Hepatocyte (in vitro differentiated cells): ENCODE measurements at regions not wholly inside any gene's neighbourhood (a gene's known extent, or its start where the extent isn't known, plus 50 kb on each side); places are given as distances from the start of the nearest gene placed in this dataset.

Experiments
- DNase-seq: peaks from one replicate; pipeline ENCODE4 v3.0.0-alpha.2; 2016; ENCODE audit warnings: low spot score
- H2AFZ ChIP-seq: fragments of 200-600 bp; sonication (generic); 2 replicates; pipeline ENCODE4 v1.6.0; 2016; ENCODE audit warnings: antibody characterized with exemption, mild to moderate bottlenecking
- H3K27ac ChIP-seq: fragments of 200-600 bp; sonication (generic); 2 replicates; pipeline ENCODE4 v1.5.1; 2016; ENCODE audit warnings: mild to moderate bottlenecking
- H3K27me3 ChIP-seq: fragments of 200-600 bp; sonication (generic); 2 replicates; pipeline ENCODE4 v1.6.1; 2016
- H3K36me3 ChIP-seq: fragments of 200-600 bp; sonication (generic); replicated peaks from 2 replicates; pipeline ENCODE4 v1.5.1; 2016; ENCODE audit warnings: low read depth; ENCODE audit not compliant: insufficient read depth
- H3K4me1 ChIP-seq: fragments of 200-600 bp; sonication (generic); 2 replicates; pipeline ENCODE4 v1.5.1; 2016; ENCODE audit warnings: mild to moderate bottlenecking, moderate library complexity; ENCODE audit not compliant: insufficient read depth
- H3K4me2 ChIP-seq: fragments of 200-600 bp; sonication (generic); 2 replicates; pipeline ENCODE4 v1.6.0; 2016
- H3K4me3 ChIP-seq: fragments of 200-600 bp; sonication (generic); 2 replicates; pipeline ENCODE4 v1.5.1; 2016; ENCODE audit warnings: mild to moderate bottlenecking
- H3K79me2 ChIP-seq: fragments of 200-600 bp; sonication (generic); 2 replicates; pipeline ENCODE4 v1.6.0; 2017; ENCODE audit warnings: mild to moderate bottlenecking
- H3K9me2 ChIP-seq: fragments of 200-600 bp; sonication (generic); replicated peaks from 2 replicates; pipeline ENCODE4 v1.6.0; 2017; ENCODE audit warnings: mild to moderate bottlenecking; ENCODE audit not compliant: insufficient read depth
- H3K9me3 ChIP-seq: fragments of 200-600 bp; sonication (generic); 2 replicates; pipeline ENCODE4 v1.5.1; 2016; ENCODE audit warnings: low read depth, mild to moderate bottlenecking
- H4K20me1 ChIP-seq: fragments of 200-600 bp; sonication (generic); 2 replicates; pipeline ENCODE4 v1.6.0; 2016; ENCODE audit warnings: mild to moderate bottlenecking; ENCODE audit not compliant: insufficient read depth, poor library complexity, severe bottlenecking
- EZH2 ChIP-seq: fragments of 200-600 bp; sonication (generic); IDR thresholded peaks from 2 replicates; pipeline ENCODE4 v1.6.1; 2016; ENCODE audit warnings: antibody characterized with exemption, mild to moderate bottlenecking, borderline replicate concordance
- EZH2phosphoT487 ChIP-seq: fragments of 200-600 bp; sonication (generic); IDR thresholded peaks from one replicate; pipeline ENCODE4 v1.6.1; 2018; ENCODE audit warnings: antibody characterized with exemption, mild to moderate bottlenecking, low read depth, moderate library complexity; ENCODE audit not compliant: unreplicated experiment, severe bottlenecking
- WGBS: methylation state at CpG from one replicate; pipeline ENCODE4 v1.1.6; 2016; ENCODE audit warnings: low lambda C conversion rate; ENCODE audit errors: missing lambda C conversion rate; 5-methylcytosine and 5-hydroxymethylcytosine counted together
- TF ChIP-seq, protein P1 (sequence below): fragments of 200-600 bp; sonication (generic); IDR thresholded peaks from 2 replicates; pipeline ENCODE4 v1.5.1; 2016; ENCODE audit warnings: antibody characterized with exemption, mild to moderate bottlenecking; ENCODE audit not compliant: poor library complexity

- Histone ChIP-seq H3K27me3 (no peaks in the 10 kb centered on the region), H3K9me2 (no peaks in the 10 kb centered on the region), H3K79me2 (no peaks in the 10 kb centered on the region), H3K4me1 (no peaks in the 10 kb centered on the region), H2AFZ (no peak overlapping the region), H4K20me1 (no peaks in the 10 kb centered on the region), H3K4me2 (no peak overlapping the region), H3K9me3 (no peaks in the 10 kb centered on the region), H3K36me3 (no peaks in the 10 kb centered on the region), H3K27ac (no peak overlapping the region), H3K4me3 (no peak overlapping the region)
- DNase-seq, result no peak
- TF ChIP-seq, protein P1, sequence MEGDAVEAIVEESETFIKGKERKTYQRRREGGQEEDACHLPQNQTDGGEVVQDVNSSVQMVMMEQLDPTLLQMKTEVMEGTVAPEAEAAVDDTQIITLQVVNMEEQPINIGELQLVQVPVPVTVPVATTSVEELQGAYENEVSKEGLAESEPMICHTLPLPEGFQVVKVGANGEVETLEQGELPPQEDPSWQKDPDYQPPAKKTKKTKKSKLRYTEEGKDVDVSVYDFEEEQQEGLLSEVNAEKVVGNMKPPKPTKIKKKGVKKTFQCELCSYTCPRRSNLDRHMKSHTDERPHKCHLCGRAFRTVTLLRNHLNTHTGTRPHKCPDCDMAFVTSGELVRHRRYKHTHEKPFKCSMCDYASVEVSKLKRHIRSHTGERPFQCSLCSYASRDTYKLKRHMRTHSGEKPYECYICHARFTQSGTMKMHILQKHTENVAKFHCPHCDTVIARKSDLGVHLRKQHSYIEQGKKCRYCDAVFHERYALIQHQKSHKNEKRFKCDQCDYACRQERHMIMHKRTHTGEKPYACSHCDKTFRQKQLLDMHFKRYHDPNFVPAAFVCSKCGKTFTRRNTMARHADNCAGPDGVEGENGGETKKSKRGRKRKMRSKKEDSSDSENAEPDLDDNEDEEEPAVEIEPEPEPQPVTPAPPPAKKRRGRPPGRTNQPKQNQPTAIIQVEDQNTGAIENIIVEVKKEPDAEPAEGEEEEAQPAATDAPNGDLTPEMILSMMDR, result no peak
- TF ChIP-seq EZH2phosphoT487 (no peak), EZH2 (no peak)
- WGBS, result 74% methylated on average over 5 of the region's 5 CpGs
Observed at GRCh38 chr17:22503322-22503899, 811.1 kb downstream of the KCNJ18 start.

GRCh38 chr17:22505660-22506059 lies 813.3 kb downstream of the KCNJ18 start:
- Histone ChIP-seq H3K27ac (no peak overlapping the region), H2AFZ (no peak overlapping the region), H3K36me3 (no peaks in the 10 kb centered on the region), H4K20me1 (no peaks in the 10 kb centered on the region), H3K4me2 (no peak overlapping the region), H3K27me3 (no peaks in the 10 kb centered on the region), H3K79me2 (no peaks in the 10 kb centered on the region), H3K4me1 (no peaks in the 10 kb centered on the region), H3K4me3 (no peak overlapping the region), H3K9me2 (no peaks in the 10 kb centered on the region), H3K9me3 (no peaks in the 10 kb centered on the region)
- 96% methylated on average over 10 of the region's 10 CpGs for WGBS
- TF ChIP-seq EZH2, result no peak
- TF ChIP-seq, protein P1, result no peak
- TF ChIP-seq EZH2phosphoT487, result no peak
- no peak for DNase-seq

DNA sequence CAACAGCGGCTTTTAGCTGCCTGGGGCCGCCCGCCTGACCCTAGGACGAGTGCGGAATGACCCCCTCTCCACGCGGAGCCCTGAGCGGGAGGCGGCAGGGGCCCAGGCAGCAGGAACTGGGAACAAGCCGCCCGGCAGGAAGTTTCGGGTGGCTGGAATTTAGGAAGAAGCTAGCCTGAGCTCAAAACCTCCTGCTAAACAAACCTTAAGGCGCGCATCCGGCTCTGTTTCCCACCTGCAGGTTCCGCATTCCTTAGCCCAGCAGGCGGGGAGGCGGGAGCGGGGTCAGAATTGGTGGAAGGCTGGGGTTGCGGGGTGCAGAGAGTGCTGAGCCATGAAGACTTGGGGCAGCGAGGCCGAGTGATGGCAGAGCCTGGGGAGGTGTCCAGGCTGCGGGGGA lies 813.9 kb downstream of the KCNJ18 start:
- Histone ChIP-seq H3K4me2 (no peak overlapping the region), H3K27me3 (no peaks in the 10 kb centered on the region), H3K27ac (no peak overlapping the region), H3K36me3 (no peaks in the 10 kb centered on the region), H2AFZ (no peak overlapping the region), H3K9me3 (no peaks in the 10 kb centered on the region), H3K79me2 (no peaks in the 10 kb centered on the region), H3K4me3 (no peak overlapping the region), H3K4me1 (no peaks in the 10 kb centered on the region), H3K9me2 (no peaks in the 10 kb centered on the region), H4K20me1 (no peaks in the 10 kb centered on the region)
- no peak for DNase-seq
- 90% methylated on average over 23 of the region's 23 CpGs for WGBS
- TF ChIP-seq, protein P1, result no peak

- Histone ChIP-seq H4K20me1 (no peaks in the 10 kb centered on the region), H3K9me2 (no peaks in the 10 kb centered on the region), H3K79me2 (no peaks in the 10 kb centered on the region), H3K27me3 (no peaks in the 10 kb centered on the region), H3K36me3 (no peaks in the 10 kb centered on the region), H3K27ac (no peak overlapping the region), H3K4me3 (no peak overlapping the region), H3K4me2 (no peak overlapping the region), H3K4me1 (no peaks in the 10 kb centered on the region), H3K9me3 (no peaks in the 10 kb centered on the region), H2AFZ (no peak overlapping the region)
- TF ChIP-seq EZH2, result no peak
- no peak for TF ChIP-seq EZH2phosphoT487
- TF ChIP-seq, protein P1, result no peak
- 84% methylated on average over 5 of the region's 7 CpGs for WGBS
- no peak for DNase-seq
Observed at GRCh38 chr17:22506861-22507260, 814.5 kb downstream of the KCNJ18 start.
